OCI-LY1 (cell line): ENCODE measurements at regions not wholly inside any gene's neighbourhood (a gene's known extent, or its start where the extent isn't known, plus 50 kb on each side); places are given as distances from the start of the nearest gene placed in this dataset.

Source experiments
- H2AFZ ChIP-seq: fragments of 200-600 bp; sonication (generic), shearing (Covaris generic); 2 replicates; pipeline ENCODE4 v1.6.0; 2014; ENCODE audit warnings: antibody characterized with exemption, mild to moderate bottlenecking, low read length
- H3F3A ChIP-seq: fragments of 200-600 bp; sonication (generic), shearing (Covaris generic); 2 replicates; pipeline ENCODE4 v1.6.0; 2014; ENCODE audit warnings: mild to moderate bottlenecking, antibody characterized with exemption, low read length, moderate library complexity; ENCODE audit not compliant: insufficient read depth
- H3K27ac ChIP-seq: fragments of 200-600 bp; sonication (generic); 2 replicates; pipeline ENCODE4 v1.5.1; 2014; ENCODE audit warnings: low read length, mixed run types, mild to moderate bottlenecking, low read depth; ENCODE audit not compliant: poor library complexity, severe bottlenecking
- H3K27me3 ChIP-seq: fragments of 200-600 bp; sonication (generic); 2 replicates; pipeline ENCODE4 v1.6.0; 2014; ENCODE audit warnings: antibody characterized with exemption, mild to moderate bottlenecking, low read length, moderate library complexity; ENCODE audit not compliant: insufficient read depth
- H3K36me3 ChIP-seq: fragments of 200-600 bp; sonication (generic); 2 replicates; pipeline ENCODE4 v1.6.1; 2014; ENCODE audit warnings: mild to moderate bottlenecking, antibody characterized with exemption, low read length, moderate library complexity, mixed read lengths; ENCODE audit not compliant: insufficient read depth
- H3K4me1 ChIP-seq: fragments of 200-600 bp; sonication (generic); 2 replicates; pipeline ENCODE4 v1.5.1; 2014; ENCODE audit warnings: mild to moderate bottlenecking, low read length, moderate library complexity; ENCODE audit not compliant: insufficient read depth, severe bottlenecking
- H3K4me2 ChIP-seq: fragments of 200-600 bp; sonication (generic), shearing (Covaris generic); 2 replicates; pipeline ENCODE4 v1.6.1; 2014; ENCODE audit warnings: low read length
- H3K4me3 ChIP-seq: fragments of 200-600 bp; sonication (generic); 2 replicates; pipeline ENCODE4 v1.5.1; 2014; ENCODE audit warnings: low read length, low read depth, mild to moderate bottlenecking, mixed read lengths; ENCODE audit not compliant: poor library complexity, severe bottlenecking
- H3K79me2 ChIP-seq: fragments of 200-600 bp; shearing (Covaris generic); 2 replicates; pipeline ENCODE4 v1.6.1; 2016; ENCODE audit warnings: mixed run types, low read length, mixed read lengths; ENCODE audit not compliant: insufficient read depth
- H3K9ac ChIP-seq: fragments of 200-600 bp; sonication (generic), shearing (Covaris generic); 2 replicates; pipeline ENCODE4 v1.6.1; 2014; ENCODE audit warnings: mild to moderate bottlenecking, low read length, mixed read lengths
- H3K9me2 ChIP-seq: fragments of 200-600 bp; sonication (generic), shearing (Covaris generic); 2 replicates; pipeline ENCODE4 v1.6.1; 2014; ENCODE audit warnings: low read depth, mild to moderate bottlenecking, low read length, mixed read lengths
- H3K9me3 ChIP-seq: fragments of 200-600 bp; shearing (Covaris generic); 2 replicates; pipeline ENCODE4 v1.6.1; 2014; ENCODE audit warnings: low read length, mixed read lengths
- H4K20me1 ChIP-seq: fragments of 200-600 bp; sonication (generic), shearing (Covaris generic); 2 replicates; pipeline ENCODE4 v1.6.0; 2016; ENCODE audit warnings: mild to moderate bottlenecking, low read length; ENCODE audit not compliant: insufficient read depth
- CTCF ChIP-seq: fragments of 200-600 bp; sonication (generic), shearing (Covaris generic); IDR thresholded peaks from 2 replicates; pipeline ENCODE4 v1.5.1; 2017; ENCODE audit warnings: mild to moderate bottlenecking, antibody characterized with exemption, low read length, moderate library complexity, mixed read lengths
- EZH2 ChIP-seq: fragments of 200-600 bp; sonication (generic), shearing (Covaris generic); IDR thresholded peaks from 2 replicates; pipeline ENCODE4 v1.8.0; 2017; ENCODE audit warnings: borderline replicate concordance, mixed run types, mild to moderate bottlenecking, antibody characterized with exemption, low read length, moderate library complexity, mixed read lengths

GRCh38 chr2:105518897-105519296 lies 120.0 kb upstream of the FHL2 start:
- Histone ChIP-seq H3K4me1 (no peaks in the 10 kb centered on the region), H3K27me3 (no peaks in the 10 kb centered on the region), H3K27ac (no peak overlapping the region), H3K4me2 (no peak overlapping the region), H3K9ac (no peak overlapping the region), H3K9me2 (no peaks in the 10 kb centered on the region), H3K79me2 (no peaks in the 10 kb centered on the region), H3K4me3 (no peak overlapping the region), H3K36me3 (no peaks in the 10 kb centered on the region), H4K20me1 (no peaks in the 10 kb centered on the region), H3F3A (no peaks in the 10 kb centered on the region), H2AFZ (no peak overlapping the region), H3K9me3 (no peaks in the 10 kb centered on the region)
- no peak for TF ChIP-seq CTCF
- no peak for TF ChIP-seq EZH2

- H2AFZ ChIP-seq, result no peak overlapping the region
- H3K9ac ChIP-seq, result no peak overlapping the region
- no peaks in the 10 kb centered on the region for H3K9me3 ChIP-seq
- no peak overlapping the region for H3K27ac ChIP-seq
- no peaks in the 10 kb centered on the region for H3F3A ChIP-seq
- no peak overlapping the region for H3K4me2 ChIP-seq
- H4K20me1 ChIP-seq, result no peaks in the 10 kb centered on the region
- H3K9me2 ChIP-seq, result no peaks in the 10 kb centered on the region
- no peaks in the 10 kb centered on the region for H3K4me1 ChIP-seq
- no peaks in the 10 kb centered on the region for H3K79me2 ChIP-seq
- no peaks in the 10 kb centered on the region for H3K27me3 ChIP-seq
- TF ChIP-seq EZH2 (no peak), CTCF (no peak)
- H3K4me3 ChIP-seq, result no peak overlapping the region
- H3K36me3 ChIP-seq, result no peaks in the 10 kb centered on the region
Measured at GRCh38 chr2:105517814-105518705, 119.2 kb upstream of the FHL2 start.

DNA sequence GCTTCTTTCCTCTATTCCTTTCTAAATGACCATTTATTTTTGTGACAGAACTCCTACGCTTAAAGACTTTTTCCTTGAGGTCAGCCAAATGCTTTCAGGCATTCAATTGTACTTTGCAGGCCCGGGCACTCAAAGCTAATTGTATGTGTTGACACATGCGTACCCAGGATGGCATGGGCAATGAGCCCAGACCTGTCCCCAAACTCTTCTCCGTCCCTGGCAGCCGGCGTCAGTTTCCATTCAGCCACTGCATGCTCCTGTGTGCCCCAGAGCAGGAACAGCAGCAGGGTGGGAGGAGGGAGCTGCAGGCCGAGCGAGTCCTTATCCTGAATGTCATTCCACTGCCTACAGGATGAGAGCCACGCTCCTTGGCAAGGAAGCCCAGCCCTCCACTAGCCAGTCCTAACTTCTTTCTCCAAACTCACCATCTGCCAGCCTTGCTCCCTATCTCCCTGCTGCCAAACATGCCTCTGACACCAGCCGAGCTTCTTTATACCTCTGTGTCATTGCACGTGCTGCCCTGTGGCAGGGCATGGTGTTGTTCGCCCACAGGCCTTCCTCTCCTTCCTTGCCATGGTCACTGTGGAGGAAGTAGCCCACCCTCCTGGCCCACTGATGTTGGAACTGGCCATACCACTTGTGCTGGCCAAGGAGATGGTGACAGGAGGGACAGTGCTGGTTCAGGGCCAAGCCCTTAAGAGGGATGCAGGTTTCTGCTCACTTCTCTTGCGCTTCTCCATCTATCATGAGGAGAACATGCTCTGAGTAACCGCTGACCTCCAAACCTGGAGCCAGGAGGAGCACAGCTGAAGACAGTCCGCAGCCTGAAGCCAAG lies 116.9 kb upstream of the FHL2 start:
- Histone ChIP-seq H3K4me2 (no peak overlapping the region), H3K9me2 (no peaks in the 10 kb centered on the region), H3K27ac (no peak overlapping the region), H3K4me3 (no peak overlapping the region), H3F3A (no peaks in the 10 kb centered on the region), H3K9ac (no peak overlapping the region), H3K4me1 (no peaks in the 10 kb centered on the region), H3K79me2 (no peaks in the 10 kb centered on the region), H3K9me3 (no peaks in the 10 kb centered on the region), H4K20me1 (no peaks in the 10 kb centered on the region), H2AFZ (no peak overlapping the region), H3K27me3 (no peaks in the 10 kb centered on the region), H3K36me3 (no peaks in the 10 kb centered on the region)
- TF ChIP-seq CTCF, result no peak
- no peak for TF ChIP-seq EZH2
